H1 (cell line): ENCODE measurements at regions not wholly inside any gene's neighbourhood (a gene's known extent, or its start where the extent isn't known, plus 50 kb on each side); places are given as distances from the start of the nearest gene placed in this dataset.

Source experiments
- CTCF ChIA-PET: fragments of 300-600 bp; sonication (Branson Sonifier 250); formaldehyde crosslinking; loops from one replicate; lab custom pipeline; 2021; ENCODE audit not compliant: partially characterized antibody; lab: Charles Lee
- POLR2A ChIA-PET: fragments of 300-600 bp; sonication (Branson Sonifier 250); formaldehyde crosslinking; loops from one replicate; lab custom pipeline; 2021; ENCODE audit warnings: inconsistent platforms; ENCODE audit not compliant: partially characterized antibody; lab: Charles Lee
- DNase-seq, 2 experiments: peaks; one replicate each; pipeline versions ENCODE4 v3.0.0 to v3.0.0-alpha.2; 2010 to 2022; ENCODE audit warnings: low spot score in 2 of 2, low read depth in 1 of 2, mixed read lengths in 1 of 2
- FAIRE-seq: peaks from 2 replicates; lab custom pipeline; 2011; peaks lifted over from hg19 to GRCh38; lab: Jason Lieb, UNC
- H2AFZ ChIP-seq: 2 replicates; pipeline ENCODE4 v1.8.1; 2012; ENCODE audit warnings: low read length, inconsistent platforms
- H2AK5ac ChIP-seq: 2 replicates; pipeline ENCODE4 v1.6.1; 2013; ENCODE audit warnings: low read depth, low read length
- H2BK120ac ChIP-seq: replicated peaks from 2 replicates; pipeline ENCODE3; 2013; ENCODE audit warnings: low read depth, low read length, inconsistent platforms
- H2BK12ac ChIP-seq: 2 replicates; pipeline ENCODE4 v1.6.1; 2013; ENCODE audit warnings: low read depth, low read length
- H2BK15ac ChIP-seq: 2 replicates; pipeline ENCODE4 v1.6.1; 2013; ENCODE audit warnings: low read length
- H2BK20ac ChIP-seq: 2 replicates; pipeline ENCODE4 v1.6.1; 2013; ENCODE audit warnings: low read length
- H2BK5ac ChIP-seq: 2 replicates; pipeline ENCODE4 v1.6.1; 2013; ENCODE audit warnings: low read depth, low read length
- H3K14ac ChIP-seq: 2 replicates; pipeline ENCODE4 v1.6.1; 2013; ENCODE audit warnings: inconsistent platforms; ENCODE audit not compliant: insufficient read length
- H3K18ac ChIP-seq: 2 replicates; pipeline ENCODE4 v1.6.1; 2013; ENCODE audit warnings: low read length; ENCODE audit errors: extremely low read depth
- H3K23ac ChIP-seq: 2 replicates; pipeline ENCODE4 v1.6.1; 2013; ENCODE audit warnings: inconsistent platforms; ENCODE audit not compliant: insufficient read length
- H3K23me2 ChIP-seq: 2 replicates; pipeline ENCODE4 v1.6.1; 2013; ENCODE audit warnings: low read depth, low read length
- H3K27ac ChIP-seq: 2 replicates; pipeline ENCODE4 v1.6.1; 2011; ENCODE audit warnings: low read depth, low read length, inconsistent platforms
- H3K27me3 ChIP-seq, 4 experiments: replicated peaks in 1 of 4; 1 replicate in 1 of 4; 2 replicates in 3 of 4; pipeline versions ENCODE4 v1.6.1 to v1.8.1; 2011 to 2013; ENCODE audit warnings: low read length in 3 of 4, mild to moderate bottlenecking in 3 of 4, inconsistent platforms in 2 of 4, mixed read lengths in 2 of 4, moderate library complexity in 1 of 4; ENCODE audit not compliant: control insufficient read depth in 3 of 4, insufficient read depth in 3 of 4; ENCODE audit errors: extremely low read depth in 1 of 4
- H3K36me3 ChIP-seq, 4 experiments: 2 replicates each; pipeline versions ENCODE4 v1.6.1 to v1.8.1; 2011 to 2013; ENCODE audit warnings: mild to moderate bottlenecking in 4 of 4, low read length in 3 of 4, moderate library complexity in 2 of 4, control low read depth in 1 of 4, inconsistent platforms in 1 of 4; ENCODE audit not compliant: insufficient read depth in 4 of 4, control insufficient read depth in 2 of 4
- H3K4ac ChIP-seq: replicated peaks from 2 replicates; pipeline ENCODE3; 2013; ENCODE audit warnings: low read length, low read depth, mixed read lengths, inconsistent platforms; ENCODE audit not compliant: insufficient read length
- H3K4me1 ChIP-seq, 4 experiments: replicated peaks in 1 of 4; 1 replicate in 1 of 4; 2 replicates in 3 of 4; pipeline versions ENCODE4 v1.6.1 to v1.8.1; 2011 to 2013; ENCODE audit warnings: low read length in 3 of 4, inconsistent platforms in 2 of 4, mixed read lengths in 1 of 4; ENCODE audit not compliant: insufficient read depth in 4 of 4, control insufficient read depth in 3 of 4
- H3K4me2 ChIP-seq, 2 experiments: 2 replicates each; pipeline versions ENCODE4 v1.6.1 to v1.8.1; 2011 to 2013; ENCODE audit warnings: low read depth in 2 of 2, low read length in 2 of 2, control low read depth in 1 of 2, inconsistent platforms in 1 of 2, mild to moderate bottlenecking in 1 of 2; ENCODE audit not compliant: insufficient read depth in 1 of 2
- H3K4me3 ChIP-seq, 4 experiments: fragments of 200-600, 300-600 bp in 1 of 4; sonication (generic), shearing (Covaris generic), sonication (Bioruptor Twin) in 1 of 4; 2 replicates each; pipeline versions ENCODE4 v1.5.1 to v1.8.1; 2011 to 2016; ENCODE audit warnings: low read length in 4 of 4, low read depth in 3 of 4, control low read depth in 2 of 4, inconsistent platforms in 2 of 4, mild to moderate bottlenecking in 2 of 4, mixed read lengths in 1 of 4, moderate library complexity in 1 of 4; ENCODE audit not compliant: insufficient read depth in 2 of 4; ENCODE audit errors: extremely low read depth in 1 of 4
- H3K56ac ChIP-seq: replicated peaks from 2 replicates; pipeline ENCODE3; 2013; ENCODE audit warnings: low read depth, mild to moderate bottlenecking, mixed read lengths, low read length, inconsistent platforms; ENCODE audit not compliant: insufficient read length
- H3K79me1 ChIP-seq: 2 replicates; pipeline ENCODE4 v1.6.1; 2013; ENCODE audit warnings: low read depth, low read length, control low read depth
- H3K79me2 ChIP-seq, 2 experiments: 2 replicates each; pipeline versions ENCODE4 v1.6.1 to v1.8.1; 2012 to 2013; ENCODE audit warnings: low read length in 2 of 2, mild to moderate bottlenecking in 2 of 2, inconsistent platforms in 1 of 2; ENCODE audit not compliant: insufficient read depth in 2 of 2, control insufficient read depth in 1 of 2
- H3K9ac ChIP-seq, 4 experiments: replicated peaks in 1 of 4; 1 replicate in 1 of 4; 2 replicates in 3 of 4; pipeline versions ENCODE4 v1.6.1 to v1.8.1; 2011 to 2013; ENCODE audit warnings: low read depth in 3 of 4, low read length in 3 of 4, control low read depth in 2 of 4, mild to moderate bottlenecking in 2 of 4, moderate library complexity in 2 of 4, inconsistent platforms in 1 of 4; ENCODE audit errors: extremely low read depth in 1 of 4
- H3K9me3 ChIP-seq, 2 experiments: 2 replicates each; pipeline versions ENCODE4 v1.6.1 to v1.8.1; 2012 to 2013; ENCODE audit warnings: mild to moderate bottlenecking in 2 of 2, moderate library complexity in 2 of 2, control low read depth in 1 of 2, inconsistent platforms in 1 of 2, low read depth in 1 of 2, low read length in 1 of 2, mixed read lengths in 1 of 2; ENCODE audit not compliant: insufficient read depth in 2 of 2
- H4K20me1 ChIP-seq, 2 experiments: replicated peaks in 1 of 2; 2 replicates each; pipeline versions ENCODE3 to v1.8.1; 2011 to 2013; ENCODE audit warnings: inconsistent platforms in 2 of 2, low read length in 2 of 2, mild to moderate bottlenecking in 1 of 2; ENCODE audit not compliant: insufficient read depth in 2 of 2, control insufficient read depth in 1 of 2
- H4K5ac ChIP-seq: 2 replicates; pipeline ENCODE4 v1.6.1; 2013; ENCODE audit warnings: low read length, low read depth, mixed read lengths, inconsistent platforms; ENCODE audit not compliant: insufficient read length
- H4K8ac ChIP-seq: 2 replicates; pipeline ENCODE4 v1.8.0; 2013; ENCODE audit warnings: mild to moderate bottlenecking, moderate library complexity, low read length, inconsistent platforms; ENCODE audit not compliant: insufficient read depth; ENCODE audit errors: extremely low read depth
- H4K91ac ChIP-seq: replicated peaks from 2 replicates; pipeline ENCODE3; 2013; ENCODE audit warnings: low read length, mixed read lengths, inconsistent platforms; ENCODE audit not compliant: insufficient read length
- BCL11A ChIP-seq, 2 experiments: IDR thresholded peaks; one replicate each; pipeline ENCODE4 v1.6.1; 2011; ENCODE audit warnings: low read depth in 2 of 2, low read length in 2 of 2, mild to moderate bottlenecking in 2 of 2
- CHD2 ChIP-seq: IDR thresholded peaks from 2 replicates; pipeline ENCODE4 v1.6.1; 2012; ENCODE audit warnings: low read length, improper control_type of control experiment
- CTBP2 ChIP-seq: IDR thresholded peaks from 2 replicates; pipeline ENCODE4 v1.7.0; 2011; ENCODE audit warnings: borderline replicate concordance, mild to moderate bottlenecking, moderate library complexity, mixed read lengths, low read length; ENCODE audit not compliant: insufficient read depth, insufficient read length
- E2F6 ChIP-seq: IDR thresholded peaks from 2 replicates; pipeline ENCODE4 v1.6.1; 2012; ENCODE audit warnings: inconsistent platforms
- HDAC2 ChIP-seq, 2 experiments: fragments of 300-600 bp in 1 of 2; sonication (generic) in 1 of 2; IDR thresholded peaks; 2 replicates each; pipeline ENCODE4 v1.6.1; 2011 to 2012; ENCODE audit warnings: low read depth in 2 of 2, low read length in 2 of 2, mild to moderate bottlenecking in 2 of 2, moderate library complexity in 2 of 2, borderline replicate concordance in 1 of 2, inconsistent platforms in 1 of 2
- JUND ChIP-seq: IDR thresholded peaks from 2 replicates; pipeline ENCODE4 v1.6.1; 2011; ENCODE audit warnings: mild to moderate bottlenecking, improper control_type of control experiment, low read length
- KDM4A ChIP-seq: IDR thresholded peaks from one replicate; pipeline ENCODE4 v1.7.1; 2012; ENCODE audit warnings: low read depth, mild to moderate bottlenecking, moderate library complexity, low read length, inconsistent platforms; ENCODE audit not compliant: severe bottlenecking
- RAD21 ChIP-seq, 2 experiments: IDR thresholded peaks in 1 of 2; conservative IDR thresholded peaks in 1 of 2; 2 replicates each; pipeline ENCODE4 v1.6.1; 2011; ENCODE audit warnings: low read depth in 2 of 2, low read length in 2 of 2, improper control_type of control experiment in 1 of 2, inconsistent platforms in 1 of 2, mild to moderate bottlenecking in 1 of 2, moderate library complexity in 1 of 2
- RXRA ChIP-seq: IDR thresholded peaks from 2 replicates; pipeline ENCODE4 v1.6.1; 2011; ENCODE audit warnings: low read depth, mild to moderate bottlenecking, low read length, moderate library complexity; ENCODE audit not compliant: insufficient read depth
- SP1 ChIP-seq: IDR thresholded peaks from 2 replicates; pipeline ENCODE4 v1.6.1; 2011; ENCODE audit warnings: low read depth, low read length
- USF2 ChIP-seq: IDR thresholded peaks from 2 replicates; pipeline ENCODE4 v1.6.1; 2011; ENCODE audit warnings: low read length, improper control_type of control experiment
- ZNF274 ChIP-seq: IDR thresholded peaks from 2 replicates; pipeline ENCODE4 v1.7.0; 2012; ENCODE audit warnings: low read length, borderline replicate concordance; ENCODE audit errors: extremely low read depth
- WGBS, 2 experiments: shearing (Covaris generic) in 1 of 2; methylation state at CpG; one replicate each; pipeline versions ENCODE4 v1.1.6 to v1.1.7; 2013 to 2015; ENCODE audit warnings: low lambda C conversion rate in 2 of 2, mixed read lengths in 2 of 2, inconsistent platforms in 1 of 2, low coverage in 1 of 2, missing lambda C conversion rate in 1 of 2; ENCODE audit not compliant: insufficient replicate concordance in 2 of 2, insufficient coverage in 1 of 2, insufficient read length in 1 of 2; ENCODE audit errors: extremely low coverage in 1 of 2, missing lambda C conversion rate in 1 of 2; 5-methylcytosine and 5-hydroxymethylcytosine counted together

GRCh38 chr4:185082561-185082960 is 60.5 kb upstream of the SLC25A4 start:
- Histone ChIP-seq H3K18ac (no peak overlapping the region), H4K5ac (no peak overlapping the region), H3K4ac (no peak overlapping the region), H3K9me3 (no peaks in the 10 kb centered on the region), H3K56ac (no peak overlapping the region), H3K27me3 (no peaks in the 10 kb centered on the region), H3K4me3 (no peak overlapping the region), H3K36me3 (no peaks in the 10 kb centered on the region), H4K91ac (no peak overlapping the region), H3K4me2 (no peak overlapping the region), H3K79me1 (no peaks in the 10 kb centered on the region), H3K4me1 (peaks cover 2 to 39% (median 9%) of the 10 kb centered on the region in 4 experiments; a peak in 6 of 7 replicates), H2AK5ac (no peak overlapping the region), H2BK20ac (no peak overlapping the region), H2BK120ac (no peak overlapping the region), H2BK15ac (no peak overlapping the region), H3K23me2 (no peaks in the 10 kb centered on the region)
- 94% methylated on average over 3 of the region's 3 CpGs; no CpG with 5 or more reads in 1 of the 2 experiments for WGBS, 2 experiments
- POLR2A ChIA-PET: no interaction called here
- FAIRE-seq: no peak
- TF ChIP-seq CHD2: no peak
- TF ChIP-seq ZNF274: no peak
- no peak for TF ChIP-seq RAD21 (IDR thresholded peaks at IDR 0.05 in 1 of 2, conservative IDR thresholded peaks at IDR 0.05 in 1 of 2; ENCODE audit: low read depth in 2 of 2, low read length in 2 of 2)
- no peak for TF ChIP-seq JUND
- no peak for TF ChIP-seq USF2
- TF ChIP-seq HDAC2 (IDR thresholded peaks at IDR 0.05; ENCODE audit: borderline replicate concordance in 1 of 2, low read depth in 2 of 2, low read length in 2 of 2): no peak
- TF ChIP-seq RXRA: no peak
- no peak for TF ChIP-seq E2F6
- TF ChIP-seq SP1: no peak
- no peak for TF ChIP-seq CTBP2
- TF ChIP-seq BCL11A (IDR thresholded peaks at IDR 0.05; ENCODE audit: low read depth in 2 of 2, low read length in 2 of 2): no peak
- TF ChIP-seq KDM4A: no peak
- TF ChIP-seq, all 59 proteins: peak for 0
- Histone ChIP-seq H4K20me1 (no peaks in the 10 kb centered on the region), H3K27ac (no peak overlapping the region), H3K14ac (no peak overlapping the region), H2BK12ac (no peak overlapping the region), H4K8ac (no peak overlapping the region), H2AFZ (no peak overlapping the region), H3K23ac (no peak overlapping the region), H3K79me2 (no peaks in the 10 kb centered on the region), H2BK5ac (no peak overlapping the region), H3K9ac (no peak overlapping the region)
- no peak for DNase-seq
- CTCF ChIA-PET: interaction anchor here (1.6 to 6.6 kb wide), 3 partner anchors 11 to 43 kb away, joined by 4 to 56 read pairs (median 12); no protein-coding TSS in a partner anchor
